Panc1 (cell line): ENCODE measurements at regions not wholly inside any gene's neighbourhood (a gene's known extent, or its start where the extent isn't known, plus 50 kb on each side); places are given as distances from the start of the nearest gene placed in this dataset.
"Not testable (repeated sequence)": the region's sequence is repeated elsewhere in the genome, so short reads cannot be mapped to it uniquely, and the experiment has no call there.

Source experiments
- ATAC-seq: fragments of 200-7000 bp; cut with Tn5 transposase; 2 replicates; pipeline ENCODE4 v1.9.1; 2020; ENCODE audit warnings: mild to moderate bottlenecking, moderate library complexity
- BruUV-seq: library from RNA; stranded (reverse); fragments of 400-500 nt; replicated peaks from 2 replicates; lab custom pipeline; 2021; lab: Mats Ljungman, UMichigan
- CTCF ChIA-PET: fragments of 300-600 bp; sonication (Branson Sonifier 250); formaldehyde crosslinking; loops from one replicate; lab custom pipeline; 2022; ENCODE audit warnings: antibody characterized with exemption; lab: Charles Lee
- POLR2A ChIA-PET: fragments of 300-600 bp; sonication (Branson Sonifier 250); formaldehyde crosslinking; loops from one replicate; lab custom pipeline; 2022; ENCODE audit warnings: antibody characterized with exemption; lab: Charles Lee
- DNase-seq: peaks from one replicate; pipeline ENCODE4 v3.0.0-alpha.2; 2010; ENCODE audit warnings: low read depth, low spot score
- H3K27ac ChIP-seq: 2 replicates; pipeline ENCODE4 v1.5.1; 2011; ENCODE audit warnings: mild to moderate bottlenecking, low read length, inconsistent platforms
- H3K27me3 ChIP-seq: fragments of 200-500 bp; sonication (Bioruptor generic); 2 replicates; pipeline ENCODE4 v1.6.0; 2014; ENCODE audit warnings: low read length, inconsistent platforms; ENCODE audit not compliant: control insufficient read depth, insufficient read depth
- H3K36me3 ChIP-seq: fragments of 200-500 bp; sonication (Bioruptor generic); 2 replicates; pipeline ENCODE4 v1.5.1; 2014; ENCODE audit warnings: inconsistent platforms, mild to moderate bottlenecking, low read length, moderate library complexity; ENCODE audit not compliant: control insufficient read depth, insufficient read depth
- H3K4me1 ChIP-seq: 2 replicates; pipeline ENCODE4 v1.5.1; 2011; ENCODE audit warnings: inconsistent platforms, mild to moderate bottlenecking, low read length, moderate library complexity; ENCODE audit not compliant: control insufficient read depth, insufficient read depth
- H3K4me3 ChIP-seq, 2 experiments: 2 replicates each; pipeline ENCODE4 v1.5.1; 2011 to 2012; ENCODE audit warnings: low read depth in 2 of 2, low read length in 2 of 2, mild to moderate bottlenecking in 2 of 2, inconsistent platforms in 1 of 2, moderate library complexity in 1 of 2
- H3K9me3 ChIP-seq: fragments of 200-500 bp; sonication (Bioruptor generic); 2 replicates; pipeline ENCODE4 v1.5.1; 2014; ENCODE audit warnings: low read depth, mild to moderate bottlenecking, inconsistent platforms, low read length, moderate library complexity; ENCODE audit not compliant: control insufficient read depth, insufficient read depth
- CTCF ChIP-seq: fragments of 450-650 bp; IDR thresholded peaks from 2 replicates; pipeline ENCODE4 v1.5.1; 2017; ENCODE audit warnings: mild to moderate bottlenecking
- POLR2AphosphoS5 ChIP-seq: IDR thresholded peaks from 2 replicates; pipeline ENCODE4 v1.6.1; 2012; ENCODE audit warnings: mild to moderate bottlenecking, low read depth, low read length, moderate library complexity
- REST ChIP-seq, 2 experiments: IDR thresholded peaks; 2 replicates each; pipeline ENCODE4 v1.6.1; 2011 to 2012; ENCODE audit warnings: low read depth in 2 of 2, control low read depth in 1 of 2, low read length in 1 of 2, mild to moderate bottlenecking in 1 of 2, moderate library complexity in 1 of 2; ENCODE audit not compliant: insufficient read depth in 1 of 2
- SIN3A ChIP-seq: IDR thresholded peaks from 2 replicates; pipeline ENCODE4 v1.6.1; 2012; ENCODE audit warnings: low read depth, mild to moderate bottlenecking, low read length, moderate library complexity, borderline replicate concordance; ENCODE audit not compliant: insufficient read depth
- TCF7L2 ChIP-seq: IDR thresholded peaks from 2 replicates; pipeline ENCODE4 v1.6.1; 2011; ENCODE audit warnings: mild to moderate bottlenecking, low read depth, low read length, inconsistent platforms
- in situ Hi-C: cut with HindIII; loops from 2 replicates; pipeline ENCODE4 v1.10.0; 2016; ENCODE audit warnings: low sequenced_read_pairs, low pct_unique_long_range_greater_than_20kb
- intact Hi-C: fragments of 100-400 bp; cut with micrococcal nuclease; formaldehyde crosslinking; loops from one replicate; pipeline ENCODE4 v1.10.0; 2022; ENCODE audit not compliant: unreplicated experiment

GRCh38 chr5:142208244-142208643 lies 99.7 kb downstream of the NDFIP1 start:
- H3K4me3 ChIP-seq, CTCF ChIA-PET, ATAC-seq, in situ Hi-C loops, BruUV-seq, H3K27me3 ChIP-seq, H3K4me1 ChIP-seq, H3K27ac ChIP-seq, H3K36me3 ChIP-seq, intact Hi-C loops, POLR2A ChIA-PET, H3K9me3 ChIP-seq, DNase-seq: not testable (repeated sequence)

GRCh38 chr5:142206801-142207200 lies 98.2 kb downstream of the NDFIP1 start:
- ATAC-seq: no peak
- H3K27me3 ChIP-seq: no peaks in the 10 kb centered on the region
- intact Hi-C loops: no loop called here

GRCh38 chr5:142204219-142204618 lies 95.6 kb downstream of the NDFIP1 start:
- intact Hi-C loops: no loop called here
- H3K9me3 ChIP-seq: no peaks in the 10 kb centered on the region
- no peak overlapping the region for H3K27ac ChIP-seq
- in situ Hi-C loops: no loop called here
- BruUV-seq: no TSS peak
- ATAC-seq (no peak), DNase-seq (no peak)
- H3K27me3 ChIP-seq: no peaks in the 10 kb centered on the region
- no peaks in the 10 kb centered on the region for H3K4me1 ChIP-seq
- H3K36me3 ChIP-seq: no peaks in the 10 kb centered on the region
- H3K4me3 ChIP-seq: no peak overlapping the region
- TF ChIP-seq CTCF (no peak), POLR2AphosphoS5 (no peak), TCF7L2 (no peak), SIN3A (no peak), REST (IDR thresholded peaks at IDR 0.05; ENCODE audit: insufficient read depth in 1 of 2, low read depth in 2 of 2, low read length in 1 of 2) (no peak)
- ChIA-PET CTCF (no interaction called here), POLR2A (no interaction called here)

More at GRCh38 chr5:142206801-142207200, 98.2 kb downstream of the NDFIP1 start:
- H3K27ac ChIP-seq: no peak overlapping the region
- TF ChIP-seq CTCF: no peak
- H3K36me3 ChIP-seq: no peaks in the 10 kb centered on the region
- in situ Hi-C loops: no loop called here
- H3K4me3 ChIP-seq: no peak overlapping the region
- BruUV-seq: no TSS peak
- DNase-seq: no peak
- CTCF ChIA-PET: interaction anchor here (0.6 kb wide), 1 partner anchor 39 kb away, joined by 3 read pairs; no protein-coding TSS in a partner anchor
- no peaks in the 10 kb centered on the region for H3K4me1 ChIP-seq
- POLR2A ChIA-PET: no interaction called here
- H3K9me3 ChIP-seq: no peaks in the 10 kb centered on the region
